ENCODE measurements at regions not wholly inside any gene's neighbourhood (a gene's known extent, or its start where the extent isn't known, plus 50 kb on each side); places are given as distances from the start of the nearest gene placed in this dataset.

DNA sequence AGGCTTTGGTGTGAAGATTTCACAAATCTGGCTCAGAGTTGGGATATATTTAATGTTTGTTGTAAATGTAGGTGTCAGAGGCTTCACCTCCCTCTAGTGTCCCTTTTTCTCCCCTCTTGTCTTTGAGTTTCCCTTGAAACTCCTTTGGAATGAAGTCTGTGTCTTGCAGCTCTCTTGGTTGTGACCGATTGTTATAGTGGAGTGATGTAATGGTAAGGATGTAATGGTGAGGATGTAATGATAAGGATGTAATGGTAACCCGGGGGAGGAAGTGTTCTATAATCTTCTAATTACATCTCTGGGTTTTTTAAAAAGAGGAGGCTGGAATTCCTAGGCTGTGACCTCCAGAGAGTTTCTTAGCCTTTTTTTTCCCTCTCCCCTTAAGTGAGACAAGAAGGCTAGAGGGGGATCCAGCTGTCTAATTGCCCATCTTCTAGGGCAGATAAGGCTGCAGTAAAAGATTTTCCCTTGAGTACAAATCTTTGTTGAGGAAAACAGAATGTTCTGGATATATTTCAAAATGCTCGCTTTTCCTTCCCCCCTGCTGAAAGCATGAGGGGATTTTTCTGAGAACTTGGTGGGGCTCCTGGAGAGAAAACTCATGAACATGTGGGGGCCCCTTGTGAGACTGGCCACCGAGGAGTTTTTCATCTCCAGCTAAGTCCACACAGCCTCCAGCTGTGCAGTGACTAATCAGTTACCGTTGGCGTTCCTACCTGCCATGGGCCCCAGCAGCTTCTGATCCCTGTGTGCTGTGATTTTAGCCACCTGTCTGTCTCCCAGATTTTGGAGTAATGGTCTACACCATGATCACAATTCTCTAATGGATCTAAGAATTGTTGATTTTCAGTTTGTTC, 156.7 kb upstream of the PMEPA1 start:
- H3K27ac ChIP-seq: no peak overlapping the region
- no peak for TF ChIP-seq ZFX (IDR thresholded peaks at IDR 0.05; ENCODE audit: borderline replicate concordance)
- TF ChIP-seq, protein P1, sequence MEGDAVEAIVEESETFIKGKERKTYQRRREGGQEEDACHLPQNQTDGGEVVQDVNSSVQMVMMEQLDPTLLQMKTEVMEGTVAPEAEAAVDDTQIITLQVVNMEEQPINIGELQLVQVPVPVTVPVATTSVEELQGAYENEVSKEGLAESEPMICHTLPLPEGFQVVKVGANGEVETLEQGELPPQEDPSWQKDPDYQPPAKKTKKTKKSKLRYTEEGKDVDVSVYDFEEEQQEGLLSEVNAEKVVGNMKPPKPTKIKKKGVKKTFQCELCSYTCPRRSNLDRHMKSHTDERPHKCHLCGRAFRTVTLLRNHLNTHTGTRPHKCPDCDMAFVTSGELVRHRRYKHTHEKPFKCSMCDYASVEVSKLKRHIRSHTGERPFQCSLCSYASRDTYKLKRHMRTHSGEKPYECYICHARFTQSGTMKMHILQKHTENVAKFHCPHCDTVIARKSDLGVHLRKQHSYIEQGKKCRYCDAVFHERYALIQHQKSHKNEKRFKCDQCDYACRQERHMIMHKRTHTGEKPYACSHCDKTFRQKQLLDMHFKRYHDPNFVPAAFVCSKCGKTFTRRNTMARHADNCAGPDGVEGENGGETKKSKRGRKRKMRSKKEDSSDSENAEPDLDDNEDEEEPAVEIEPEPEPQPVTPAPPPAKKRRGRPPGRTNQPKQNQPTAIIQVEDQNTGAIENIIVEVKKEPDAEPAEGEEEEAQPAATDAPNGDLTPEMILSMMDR (IDR thresholded peaks at IDR 0.05): no peak

DNA sequence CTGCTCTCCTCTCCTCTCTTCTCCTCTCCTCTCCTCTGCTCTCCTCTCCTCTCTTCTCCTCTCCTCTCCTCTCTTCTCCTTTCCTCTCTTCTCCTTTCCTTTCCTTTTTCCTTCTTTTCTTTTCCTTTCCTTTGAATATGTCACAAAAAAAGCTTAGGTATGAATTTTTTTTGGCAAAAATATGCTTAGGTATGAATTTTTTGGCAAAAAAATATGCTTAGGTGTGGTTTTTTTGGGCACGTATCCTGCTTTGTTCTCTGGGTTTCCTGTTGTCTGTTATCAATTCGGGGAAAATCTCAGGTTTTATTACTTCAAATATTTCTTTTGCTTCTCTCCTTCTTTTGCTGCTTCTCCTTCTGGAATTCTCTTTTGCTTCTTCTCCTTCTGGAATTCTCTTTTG, 155.5 kb upstream of the PMEPA1 start:
- H3K27ac ChIP-seq: no peak overlapping the region
- TF ChIP-seq ZFX (IDR thresholded peaks at IDR 0.05; ENCODE audit: borderline replicate concordance): no peak
- TF ChIP-seq, protein P1 (IDR thresholded peaks at IDR 0.05): no peak

DNA sequence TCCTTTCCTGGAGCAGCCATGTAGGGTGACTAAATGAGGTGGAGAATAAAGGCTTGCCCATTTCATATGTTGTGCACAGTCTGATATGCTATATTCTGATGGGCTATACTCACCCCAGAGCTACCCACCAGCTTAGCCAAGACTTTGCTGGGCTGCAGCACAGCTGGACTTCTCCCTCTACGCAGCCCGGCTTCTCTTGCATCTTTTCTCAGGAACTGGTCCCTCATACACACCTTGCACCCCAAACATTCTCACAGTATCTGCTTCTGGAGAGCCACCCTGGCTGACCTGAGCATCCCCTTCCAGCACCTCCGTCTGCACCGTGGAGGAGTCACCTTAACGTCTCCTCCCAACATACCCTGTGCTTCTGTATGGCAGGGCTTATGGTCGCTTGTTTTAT, 150.8 kb upstream of the PMEPA1 start:
- no peak for TF ChIP-seq ZFX (IDR thresholded peaks at IDR 0.05; ENCODE audit: borderline replicate concordance)
- TF ChIP-seq, protein P1 (IDR thresholded peaks at IDR 0.05): no peak
- no peak overlapping the region for H3K27ac ChIP-seq

GRCh38 chr20:57857969-57858368, 148.2 kb upstream of the PMEPA1 start:
- no peak overlapping the region for H3K27ac ChIP-seq
- TF ChIP-seq ZFX (IDR thresholded peaks at IDR 0.05; ENCODE audit: borderline replicate concordance): no peak
- TF ChIP-seq, protein P1 (IDR thresholded peaks at IDR 0.05): no peak

DNA sequence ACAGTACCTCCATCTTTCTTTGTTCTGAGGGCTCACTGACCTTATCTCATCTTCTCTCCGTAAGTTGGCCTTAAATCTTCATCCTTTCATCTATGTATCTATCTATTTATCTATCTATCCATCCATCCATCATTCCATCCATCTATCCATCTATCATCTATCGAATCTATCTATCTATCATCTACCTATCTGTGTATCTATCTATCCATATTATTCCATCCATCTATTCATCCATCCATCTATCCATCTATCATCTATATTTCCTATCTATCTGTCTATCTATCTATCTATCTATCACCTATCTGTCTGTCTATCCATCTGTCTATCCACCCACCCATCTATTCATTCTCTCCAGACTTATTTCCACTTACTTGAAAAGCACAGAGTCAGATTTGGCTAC, 147.3 kb upstream of the PMEPA1 start:
- TF ChIP-seq, protein P1 (IDR thresholded peaks at IDR 0.05): no peak
- TF ChIP-seq ZFX (IDR thresholded peaks at IDR 0.05; ENCODE audit: borderline replicate concordance): no peak
- H3K27ac ChIP-seq: no peak overlapping the region

GRCh38 chr20:57856658-57857057, 146.8 kb upstream of the PMEPA1 start:
- H3K27ac ChIP-seq: no peak overlapping the region
- TF ChIP-seq, protein P1 (IDR thresholded peaks at IDR 0.05): no peak
- TF ChIP-seq ZFX (IDR thresholded peaks at IDR 0.05; ENCODE audit: borderline replicate concordance): no peak

DNA sequence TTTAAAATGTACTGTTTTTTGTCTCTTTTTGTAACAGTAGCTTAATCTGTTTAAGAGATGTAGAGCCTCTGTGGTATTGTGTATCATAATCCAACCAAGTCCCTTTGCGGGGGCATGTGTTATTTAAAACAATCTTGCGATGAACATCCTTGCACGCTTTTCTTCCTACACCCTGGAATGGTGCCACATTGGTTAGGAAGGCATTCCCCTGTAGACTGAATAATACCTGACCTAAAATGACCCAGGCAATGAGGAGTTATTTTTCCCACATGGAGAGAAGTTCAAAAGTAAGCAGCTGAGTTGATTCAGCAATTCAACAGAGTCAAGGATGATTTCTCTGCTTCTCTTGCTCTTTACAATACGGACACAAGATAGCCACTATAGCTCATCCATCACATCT, 142.0 kb upstream of the PMEPA1 start:
- H3K27ac ChIP-seq: no peak overlapping the region

More for the DNA sequence above, 142.0 kb upstream of the PMEPA1 start:
- TF ChIP-seq ZFX (IDR thresholded peaks at IDR 0.05; ENCODE audit: borderline replicate concordance): no peak
- TF ChIP-seq, protein P1 (IDR thresholded peaks at IDR 0.05): no peak

Measured in 22Rv1 (cell line).